H1 (cell line): ENCODE measurements at regions not wholly inside any gene's neighbourhood (a gene's known extent, or its start where the extent isn't known, plus 50 kb on each side); places are given as distances from the start of the nearest gene placed in this dataset.

Experiments used
- ATF3 ChIP-seq: IDR thresholded peaks from 2 replicates; pipeline ENCODE4 v1.6.1; 2011; ENCODE audit warnings: low read depth, mild to moderate bottlenecking, low read length; ENCODE audit not compliant: insufficient read depth
- SIRT6 ChIP-seq: IDR thresholded peaks from one replicate; pipeline ENCODE4 v1.7.1; 2012; ENCODE audit warnings: low read length, inconsistent platforms
- SRF ChIP-seq: IDR thresholded peaks from 2 replicates; pipeline ENCODE4 v1.6.1; 2011; ENCODE audit warnings: mild to moderate bottlenecking, low read depth, low read length, moderate library complexity

GRCh38 chr14:42198010-42198409 is 591.3 kb downstream of the LRFN5 start (continued):
- TF ChIP-seq SIRT6 (no peak), ATF3 (no peak), SRF (no peak)
